ENCODE measurements at regions not wholly inside any gene's neighbourhood (a gene's known extent, or its start where the extent isn't known, plus 50 kb on each side); places are given as distances from the start of the nearest gene placed in this dataset.

- H3K4me3 ChIP-seq: no peak overlapping the region
- no peaks in the 10 kb centered on the region for H3K27me3 ChIP-seq
- DNase-seq: no peak
- H3K27ac ChIP-seq: no peak overlapping the region
- TF ChIP-seq POLR2A (IDR thresholded peaks at IDR 0.05) (no peak), CTCF (IDR thresholded peaks at IDR 0.05) (no peak)
- intact Hi-C loops (cut with DNase I; ENCODE audit: low total_unique reads): no loop called here
- no peaks in the 10 kb centered on the region for H3K9me3 ChIP-seq
- 64 to 73% methylated on average over 4 of the region's 4 CpGs for WGBS, 2 donors
- no peaks in the 10 kb centered on the region for H3K36me3 ChIP-seq (ENCODE audit: low read depth, missing control alignments)
- no peaks in the 10 kb centered on the region for H3K4me1 ChIP-seq
Observed at GRCh38 chr20:4568361-4568959, 117.8 kb upstream of the PRNP start.

- TF ChIP-seq POLR2A (IDR thresholded peaks at IDR 0.05): no peak
- no peak for TF ChIP-seq CTCF (IDR thresholded peaks at IDR 0.05)
- Histone ChIP-seq H3K4me1 (no peaks in the 10 kb centered on the region), H3K27me3 (no peaks in the 10 kb centered on the region), H3K27ac (no peak overlapping the region), H3K36me3 (ENCODE audit: low read depth, missing control alignments) (no peaks in the 10 kb centered on the region), H3K9me3 (no peaks in the 10 kb centered on the region), H3K4me3 (no peak overlapping the region)
- 85 to 86% methylated on average over 2 of the region's 2 CpGs for WGBS, 2 donors
- intact Hi-C loops (cut with DNase I; ENCODE audit: low total_unique reads): no loop called here
- DNase-seq: no peak
Observed at GRCh38 chr20:4567170-4567569, 119.1 kb upstream of the PRNP start.

- intact Hi-C loops (cut with DNase I; ENCODE audit: low total_unique reads): no loop called here
- 9 to 35% methylated on average over 4 of the region's 4 CpGs for WGBS, 2 donors
- no peaks in the 10 kb centered on the region for H3K9me3 ChIP-seq
- peak; percentile 32 for DNase-seq
- no peak overlapping the region for H3K27ac ChIP-seq
- H3K4me3 ChIP-seq: no peak overlapping the region
- no peaks in the 10 kb centered on the region for H3K4me1 ChIP-seq
- no peaks in the 10 kb centered on the region for H3K27me3 ChIP-seq
- H3K36me3 ChIP-seq (ENCODE audit: low read depth, missing control alignments): no peaks in the 10 kb centered on the region
- TF ChIP-seq POLR2A (IDR thresholded peaks at IDR 0.05): no peak
- TF ChIP-seq CTCF (IDR thresholded peaks at IDR 0.05): no peak
Observed at GRCh38 chr20:4563534-4563933, 122.7 kb upstream of the PRNP start.

DNA sequence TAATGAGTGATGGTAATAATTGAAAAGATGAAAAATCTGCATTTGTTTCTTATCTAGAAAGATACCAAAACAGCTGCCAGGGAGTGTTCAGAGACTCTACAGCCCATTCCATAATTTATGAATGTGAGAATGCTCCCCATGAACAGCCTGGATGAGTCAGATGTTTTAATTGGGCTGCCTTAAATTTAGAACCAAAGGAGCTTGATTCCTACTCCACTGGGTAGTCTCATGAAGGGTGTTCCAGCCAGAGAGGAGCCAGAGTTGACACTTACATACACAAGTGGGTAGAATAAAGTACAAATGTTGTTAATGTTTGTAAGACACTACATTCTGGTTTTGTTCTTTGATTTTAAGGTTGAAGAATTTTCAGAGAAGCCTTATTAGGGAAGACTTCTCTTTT is 123.2 kb upstream of the PRNP start:
- Histone ChIP-seq H3K27ac (no peak overlapping the region), H3K9me3 (no peaks in the 10 kb centered on the region), H3K27me3 (no peaks in the 10 kb centered on the region), H3K36me3 (ENCODE audit: low read depth, missing control alignments) (no peaks in the 10 kb centered on the region), H3K4me1 (no peaks in the 10 kb centered on the region), H3K4me3 (no peak overlapping the region)
- DNase-seq: no peak
- TF ChIP-seq POLR2A (IDR thresholded peaks at IDR 0.05): no peak
- TF ChIP-seq CTCF (IDR thresholded peaks at IDR 0.05): no peak
- intact Hi-C loops (cut with DNase I; ENCODE audit: low total_unique reads): no loop called here

GRCh38 chr20:4560667-4561066 is 125.6 kb upstream of the PRNP start:
- WGBS, 2 donors: 80 to 85% methylated on average over 2 of the region's 2 CpGs

More at GRCh38 chr20:4560667-4561066, 125.6 kb upstream of the PRNP start:
- Histone ChIP-seq H3K4me3 (no peak overlapping the region), H3K27me3 (no peaks in the 10 kb centered on the region), H3K36me3 (ENCODE audit: low read depth, missing control alignments) (no peaks in the 10 kb centered on the region), H3K9me3 (no peaks in the 10 kb centered on the region), H3K27ac (no peak overlapping the region), H3K4me1 (no peaks in the 10 kb centered on the region)
- intact Hi-C loops (cut with DNase I; ENCODE audit: low total_unique reads): no loop called here
- no peak for TF ChIP-seq CTCF (IDR thresholded peaks at IDR 0.05)
- no peak for TF ChIP-seq POLR2A (IDR thresholded peaks at IDR 0.05)
- no peak for DNase-seq
